ENCODE measurements at regions not wholly inside any gene's neighbourhood (a gene's known extent, or its start where the extent isn't known, plus 50 kb on each side); places are given as distances from the start of the nearest gene placed in this dataset.

- Histone ChIP-seq H3K36me3 (ENCODE audit: control insufficient read depth in 2 of 2, insufficient read depth in 1 of 2, low read length in 2 of 2) (no peaks in the 10 kb centered on the region), H3K4me3 (ENCODE audit: low read depth, low read length) (no peak overlapping the region), H3K9me3 (ENCODE audit: control insufficient read depth, insufficient read depth, low read depth, low read length) (no peaks in the 10 kb centered on the region), H3K27ac (ENCODE audit: extremely low read depth, low read depth, low read length) (no peak overlapping the region), H3K4me1 (ENCODE audit: control insufficient read depth, insufficient read depth, low read length) (no peaks in the 10 kb centered on the region)
- ChIA-PET CTCF (no interaction called here), POLR2A (no interaction called here)
- no peak for TF ChIP-seq ZNF416 (tag by site-specific recombination; IDR thresholded peaks at IDR 0.05)
- no peak for TF ChIP-seq ZNF473 (tag by site-specific recombination; IDR thresholded peaks at IDR 0.05)
- TF ChIP-seq ZNF423 (tag by site-specific recombination; IDR thresholded peaks at IDR 0.05): no peak
- TF ChIP-seq ZNF2 (tag by site-specific recombination; IDR thresholded peaks at IDR 0.05): no peak
- TF ChIP-seq ZNF621 (tag by site-specific recombination; IDR thresholded peaks at IDR 0.05): no peak
- no peak for TF ChIP-seq ZNF629 (tag by site-specific recombination; IDR thresholded peaks at IDR 0.05)
- no peak for TF ChIP-seq SCRT1 (tag by site-specific recombination; IDR thresholded peaks at IDR 0.05; ENCODE audit: borderline replicate concordance)
- TF ChIP-seq BCL11B (tag by site-specific recombination; IDR thresholded peaks at IDR 0.05; ENCODE audit: low read depth): no peak
- no peak for TF ChIP-seq ZNF280D (tag by site-specific recombination; IDR thresholded peaks at IDR 0.05)
- no peak for TF ChIP-seq TCF7L2 (IDR thresholded peaks at IDR 0.05; ENCODE audit: borderline replicate concordance, low read depth, low read length)
- TF ChIP-seq ZFP37 (tag by site-specific recombination; IDR thresholded peaks at IDR 0.05): no peak
- no peak for TF ChIP-seq ZNF48 (tag by site-specific recombination; IDR thresholded peaks at IDR 0.05)
- TF ChIP-seq ZNF514 (tag by site-specific recombination; IDR thresholded peaks at IDR 0.05): no peak
Measured at GRCh38 chr2:120473522-120474271, 127.8 kb downstream of the INHBB start.

GRCh38 chr2:120474486-120474885 lies 128.6 kb downstream of the INHBB start:
- TF ChIP-seq ZNF37A (tag by site-specific recombination; IDR thresholded peaks at IDR 0.05) (no peak), MEIS1 (CRISPR knock-in tag; IDR thresholded peaks at IDR 0.05; ENCODE audit: borderline replicate concordance) (no peak), ZNF544 (tag by site-specific recombination; IDR thresholded peaks at IDR 0.05) (no peak), ZNF202 (tag by site-specific recombination; IDR thresholded peaks at IDR 0.05; ENCODE audit: borderline replicate concordance) (no peak), ZNF660 (tag by site-specific recombination; IDR thresholded peaks at IDR 0.05) (no peak), BCL11B (tag by site-specific recombination; IDR thresholded peaks at IDR 0.05; ENCODE audit: low read depth) (no peak), ZNF843 (tag by site-specific recombination; IDR thresholded peaks at IDR 0.05) (no peak), SALL2 (tag by site-specific recombination; IDR thresholded peaks at IDR 0.05; ENCODE audit: borderline replicate concordance) (no peak), ZNF302 (tag by site-specific recombination; IDR thresholded peaks at IDR 0.05; ENCODE audit: low read depth) (no peak), ZSCAN4 (tag by site-specific recombination; IDR thresholded peaks at IDR 0.05) (no peak), ZNF658 (tag by site-specific recombination; IDR thresholded peaks at IDR 0.05) (no peak), ZNF211 (tag by site-specific recombination; IDR thresholded peaks at IDR 0.05; ENCODE audit: low read depth) (no peak), ZFP69B (tag by site-specific recombination; IDR thresholded peaks at IDR 0.05) (no peak), ZNF335 (tag by site-specific recombination; conservative IDR thresholded peaks at IDR 0.05) (no peak), GFI1B (tag by site-specific recombination; IDR thresholded peaks at IDR 0.05) (no peak), ZNF776 (tag by site-specific recombination; IDR thresholded peaks at IDR 0.05; ENCODE audit: borderline replicate concordance) (no peak), ZBTB1 (tag by site-specific recombination; IDR thresholded peaks at IDR 0.05) (no peak), ZNF248 (tag by site-specific recombination; IDR thresholded peaks at IDR 0.05) (no peak)
- Histone ChIP-seq H3K27ac (ENCODE audit: extremely low read depth, low read depth, low read length) (no peak overlapping the region), H3K4me1 (ENCODE audit: control insufficient read depth, insufficient read depth, low read length) (no peaks in the 10 kb centered on the region), H3K4me3 (ENCODE audit: low read depth, low read length) (no peak overlapping the region), H3K9me3 (ENCODE audit: control insufficient read depth, insufficient read depth, low read depth, low read length) (no peaks in the 10 kb centered on the region), H3K36me3 (ENCODE audit: control insufficient read depth in 2 of 2, insufficient read depth in 1 of 2, low read length in 2 of 2) (no peaks in the 10 kb centered on the region)
- POLR2A ChIA-PET: no interaction called here
- CTCF ChIA-PET: no interaction called here
